ENCODE measurements at regions not wholly inside any gene's neighbourhood (a gene's known extent, or its start where the extent isn't known, plus 50 kb on each side); places are given as distances from the start of the nearest gene placed in this dataset.
"Not testable (repeated sequence)": the region's sequence is repeated elsewhere in the genome, so short reads cannot be mapped to it uniquely, and the experiment has no call there.

DNA sequence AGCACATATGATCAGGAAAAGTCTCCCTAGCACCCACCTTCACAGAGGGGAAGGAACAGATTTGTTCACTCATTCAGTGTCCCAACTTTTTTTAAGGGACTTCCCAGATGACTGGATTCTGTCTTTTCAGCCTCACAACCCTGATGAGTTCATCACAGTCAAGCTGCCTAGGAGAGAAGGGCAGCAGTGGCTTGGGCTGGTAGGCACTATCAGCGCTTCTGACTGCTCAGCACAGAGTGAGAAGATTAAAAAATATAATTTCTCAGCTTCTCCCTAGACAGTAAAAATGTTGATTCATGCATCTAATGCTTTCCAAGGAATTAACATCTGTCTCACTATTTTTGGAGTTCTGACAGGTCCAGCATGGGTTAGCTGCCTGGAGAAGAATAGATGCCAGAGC, 328.2 kb downstream of the DTHD1 start:
- no peak for DNase-seq

DNA sequence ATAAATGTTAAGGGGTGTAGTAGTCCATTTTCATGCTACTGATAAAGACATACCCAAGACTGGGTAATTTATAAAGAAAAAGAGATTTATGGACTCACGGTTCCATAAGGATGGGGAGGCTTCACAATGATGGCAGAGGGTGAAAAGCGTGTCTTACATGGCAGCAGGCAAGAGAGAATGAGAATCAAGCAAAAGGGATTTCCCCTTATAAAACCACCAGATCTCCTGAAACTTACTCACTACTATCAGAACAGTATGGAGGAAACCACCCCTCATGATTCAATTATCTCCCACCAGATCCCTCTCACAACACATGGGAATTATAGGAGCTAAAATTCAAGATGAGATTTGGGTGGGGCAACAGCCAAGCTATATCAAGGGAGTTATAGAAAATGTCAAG, 329.2 kb downstream of the DTHD1 start:
- DNase-seq = no peak

DNA sequence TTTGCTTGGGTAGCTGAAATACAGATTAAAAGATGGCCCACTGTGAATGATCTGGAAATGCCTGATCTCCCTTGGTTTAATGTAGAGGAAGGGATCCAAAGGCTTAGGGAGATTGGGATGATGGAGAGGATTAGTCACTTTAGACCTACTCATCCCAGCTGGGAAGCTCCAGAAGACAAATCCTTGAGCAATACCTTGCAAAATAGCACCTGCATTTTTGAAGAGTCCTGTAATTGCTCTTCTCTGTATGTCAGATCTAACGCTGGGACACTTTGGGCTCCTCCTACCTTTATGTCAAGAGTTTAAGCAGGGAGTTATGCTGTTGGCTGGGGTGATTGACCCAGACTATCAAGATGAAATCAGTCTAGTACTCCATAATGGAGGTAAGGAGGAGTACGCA, 331.7 kb downstream of the DTHD1 start:
- not testable (repeated sequence) for DNase-seq

DNA sequence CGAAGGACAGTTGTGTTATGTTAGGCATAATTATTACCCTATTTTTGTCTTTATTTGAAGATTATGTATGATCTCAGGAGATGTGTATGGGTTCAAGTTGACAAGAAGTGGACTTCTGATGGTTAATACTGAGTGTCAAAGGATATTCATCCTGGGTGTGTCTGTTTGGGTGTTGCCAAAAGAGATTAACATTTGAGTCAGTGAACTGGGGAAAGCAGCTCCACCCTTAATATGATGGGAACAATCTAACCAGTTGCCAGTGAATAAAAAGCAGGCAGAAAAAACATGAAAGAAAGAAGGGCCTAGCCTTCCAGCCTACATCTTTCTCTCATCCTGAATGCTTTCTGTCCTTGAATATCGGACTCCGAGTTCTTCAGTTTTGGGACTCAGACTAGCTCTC, 332.6 kb downstream of the DTHD1 start:
- DNase-seq = no peak

DNA sequence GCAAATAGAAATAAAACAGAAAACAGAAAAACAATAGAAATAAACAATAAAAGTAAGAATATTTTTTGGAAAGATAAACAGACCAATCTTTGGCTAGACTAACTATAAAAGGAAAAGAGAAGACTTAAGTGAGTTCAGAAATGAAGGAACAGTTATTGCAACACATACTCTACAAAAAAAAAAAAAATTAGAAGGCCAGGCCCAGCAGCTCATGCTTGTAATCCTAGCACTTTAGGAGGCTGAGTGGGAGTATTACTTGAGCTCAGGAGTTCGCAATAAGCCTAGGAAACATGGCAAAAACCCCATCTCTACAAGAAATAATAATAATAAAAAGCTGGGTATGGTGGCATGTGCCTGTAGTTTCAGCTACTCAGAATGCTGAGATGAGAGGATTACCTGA, 336.7 kb downstream of the DTHD1 start:
- DNase-seq = no peak

DNA sequence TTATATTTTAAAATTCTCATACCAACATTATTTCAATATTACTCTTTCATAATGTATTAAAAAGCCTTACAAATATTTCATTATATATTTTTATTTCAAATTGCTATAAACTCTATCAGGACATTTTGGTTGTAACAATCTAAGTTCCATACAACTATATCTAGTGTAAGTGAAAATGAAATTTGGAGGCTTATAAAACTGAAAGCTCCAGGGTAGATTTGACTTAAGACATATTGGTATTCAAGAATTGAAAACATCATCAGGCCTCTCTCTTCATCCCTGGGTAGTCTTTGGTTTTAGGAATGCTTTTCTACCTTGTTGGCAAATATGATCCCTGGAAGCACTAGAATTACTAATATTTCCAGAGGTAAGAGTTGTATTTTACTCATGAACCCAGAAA, 342.6 kb downstream of the DTHD1 start:
- no peak for DNase-seq

DNA sequence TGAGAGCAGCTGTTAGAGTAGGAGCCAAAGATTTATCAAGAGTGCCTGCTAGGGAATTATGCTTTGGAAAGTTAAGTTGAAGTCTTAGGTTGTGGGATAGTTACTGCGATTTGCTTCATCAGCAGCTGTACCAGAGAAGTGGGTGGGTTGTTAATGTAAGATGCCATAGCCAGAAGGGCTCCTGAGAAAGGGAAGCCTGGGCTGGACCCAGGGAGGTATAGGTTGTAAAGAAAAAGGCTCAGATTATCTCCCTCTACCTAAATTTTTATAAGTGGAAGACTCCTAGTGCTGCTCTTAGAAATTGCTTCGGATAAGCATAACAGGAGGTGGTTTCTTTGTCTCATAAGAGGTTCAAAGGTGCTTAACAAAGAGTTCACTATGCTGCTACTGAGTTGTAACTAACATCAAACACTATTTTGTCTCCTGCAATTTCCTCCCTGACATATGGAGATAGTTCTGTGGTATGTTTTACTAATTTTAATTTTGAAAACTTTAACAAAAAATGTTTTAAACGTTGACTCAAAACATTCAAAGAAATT, 356.9 kb downstream of the DTHD1 start:
- DNase-seq = no peak

DNA sequence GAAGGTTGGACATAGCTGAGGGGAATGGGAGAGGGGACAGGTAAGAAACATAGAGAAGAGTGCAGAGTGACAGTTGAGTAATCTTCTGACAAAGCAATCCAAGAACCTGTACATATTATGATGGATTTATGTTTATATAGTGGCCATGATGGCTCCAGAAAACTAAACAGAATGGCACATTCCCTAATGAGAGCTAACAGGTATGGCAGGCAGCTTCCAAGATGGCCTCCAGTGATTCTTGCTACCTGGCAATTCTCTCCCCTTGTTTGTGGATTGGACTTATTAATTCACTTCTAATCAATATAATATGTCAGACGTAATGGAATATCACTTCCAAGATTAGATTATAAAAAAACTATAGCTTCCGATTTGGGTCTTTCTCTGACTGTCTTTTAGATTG, 359.5 kb downstream of the DTHD1 start:
- no peak for DNase-seq

DNA sequence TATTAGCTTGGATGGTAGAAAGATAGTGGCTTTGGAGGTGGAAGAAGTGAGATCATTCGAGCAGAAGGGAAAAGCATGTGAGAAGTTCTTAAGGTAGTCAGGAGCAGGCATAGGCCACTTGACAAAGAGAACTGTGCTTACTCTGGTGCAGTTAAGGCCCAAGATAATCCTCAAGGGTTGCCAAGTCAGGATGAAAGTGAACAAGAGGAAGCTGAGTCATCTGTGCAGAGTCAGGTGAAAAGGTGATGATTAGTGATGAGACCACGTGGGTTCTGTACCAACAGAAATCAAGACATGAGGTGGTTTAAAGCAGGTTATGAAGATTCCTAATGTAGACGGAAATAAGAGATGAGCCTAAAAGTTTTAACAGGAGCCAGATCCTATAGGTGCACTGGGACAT, 369.8 kb downstream of the DTHD1 start:
- no peak for DNase-seq

DNA sequence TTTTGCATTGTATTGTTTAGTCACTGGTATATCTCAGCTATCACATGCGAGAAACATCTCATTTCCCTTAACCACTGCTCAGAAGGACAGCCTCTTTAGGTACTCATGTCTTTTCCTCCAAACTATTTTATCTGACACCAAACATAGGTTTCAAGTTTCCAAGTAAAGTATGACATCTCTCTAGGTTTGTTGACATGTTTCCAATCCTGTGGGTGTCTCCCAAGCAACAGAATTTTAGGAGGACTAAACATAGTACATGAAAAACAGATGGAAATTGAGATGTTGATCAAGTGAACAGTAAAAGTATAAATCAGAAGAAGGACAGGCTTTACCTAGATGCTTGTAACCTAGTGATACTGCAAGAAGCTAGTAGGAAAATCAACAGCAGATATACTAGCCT, 371.4 kb downstream of the DTHD1 start:
- DNase-seq = no peak

DNA sequence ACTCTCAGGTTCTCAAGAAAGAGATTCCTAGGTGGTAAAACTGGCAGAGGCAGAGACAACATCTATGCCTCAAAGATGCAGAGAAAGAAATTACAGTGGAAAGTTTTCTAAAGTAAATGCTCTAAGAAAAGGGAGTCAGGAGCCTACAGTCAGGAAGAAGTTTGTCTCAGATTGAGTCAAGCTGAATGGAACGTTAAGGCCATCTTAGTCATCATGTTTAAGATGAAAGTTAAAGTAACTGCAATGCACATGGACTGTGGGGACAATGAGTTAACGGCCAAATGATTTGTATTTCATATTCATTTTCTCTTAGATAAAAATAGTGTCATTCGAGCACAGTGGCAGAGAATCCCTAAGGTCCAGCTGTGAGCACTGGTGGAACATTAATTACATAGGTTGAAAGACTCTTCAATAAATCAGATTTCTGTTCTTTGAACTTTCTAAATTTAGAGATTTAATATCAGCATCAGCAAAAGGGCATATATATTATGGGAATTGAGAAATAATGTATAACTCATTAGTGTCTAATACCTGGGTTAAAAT, 384.6 kb downstream of the DTHD1 start:
- DNase-seq = no peak

DNA sequence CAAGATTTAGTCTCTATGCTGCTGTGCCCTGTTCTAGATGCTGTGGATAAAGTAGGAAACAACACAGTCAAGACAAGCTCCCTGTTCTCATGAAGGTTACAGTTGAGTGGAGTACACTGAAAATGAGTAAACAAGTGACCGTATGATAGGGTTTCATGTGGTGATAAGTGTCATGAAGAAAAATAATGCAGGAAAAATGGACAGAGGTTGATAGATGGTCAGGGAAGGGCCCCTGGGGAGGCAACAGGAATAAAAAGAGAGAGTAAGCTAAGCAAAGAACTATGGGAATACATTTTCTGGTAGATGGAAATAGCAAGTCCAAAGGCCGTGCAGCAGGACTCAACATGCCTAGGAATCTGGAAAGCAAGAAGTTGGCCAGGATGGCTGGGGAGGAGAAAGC, 394.0 kb downstream of the DTHD1 start:
- DNase-seq = no peak

DNA sequence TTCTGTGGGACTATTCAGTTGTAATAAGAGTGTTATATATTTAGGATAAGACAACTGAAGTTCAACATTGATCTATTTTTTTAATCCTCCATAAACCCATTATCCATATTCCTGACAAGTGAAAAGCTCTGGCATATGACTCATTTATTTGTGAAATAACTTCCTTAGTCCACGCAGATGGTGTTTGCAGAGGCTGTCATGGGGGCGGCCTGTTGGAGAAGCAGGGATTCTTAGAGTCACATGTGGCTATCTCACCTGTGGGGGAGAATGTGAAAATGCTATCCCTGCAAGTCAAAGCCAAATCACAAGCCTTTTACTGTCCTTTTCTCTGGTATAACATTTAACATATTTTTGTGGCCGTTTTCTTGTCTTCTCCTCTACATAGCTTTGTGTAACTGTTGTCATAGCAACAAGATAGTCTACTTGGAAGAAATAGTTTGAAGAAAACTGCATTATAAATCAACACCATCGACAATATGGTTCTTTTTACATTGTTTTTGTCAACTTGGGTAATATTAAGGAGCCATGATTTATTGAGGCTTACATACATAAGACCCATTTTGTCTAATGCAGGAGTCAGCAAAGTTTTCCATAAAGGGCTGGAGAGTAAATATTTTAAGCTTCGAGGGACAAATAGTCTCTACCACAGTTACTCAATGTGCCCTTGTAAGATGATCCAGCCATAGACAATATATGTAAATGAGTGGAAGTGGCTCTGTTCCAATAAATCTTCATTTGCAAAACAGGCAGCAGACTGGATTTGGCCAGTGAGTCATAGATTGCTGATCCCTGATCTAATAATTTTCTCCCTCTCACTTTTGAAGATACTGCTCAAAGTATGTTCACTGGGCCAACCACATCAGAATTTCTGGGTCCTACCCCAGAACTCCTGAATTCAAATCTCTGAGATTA, 395.0 kb downstream of the DTHD1 start:
- no peak for DNase-seq

DNA sequence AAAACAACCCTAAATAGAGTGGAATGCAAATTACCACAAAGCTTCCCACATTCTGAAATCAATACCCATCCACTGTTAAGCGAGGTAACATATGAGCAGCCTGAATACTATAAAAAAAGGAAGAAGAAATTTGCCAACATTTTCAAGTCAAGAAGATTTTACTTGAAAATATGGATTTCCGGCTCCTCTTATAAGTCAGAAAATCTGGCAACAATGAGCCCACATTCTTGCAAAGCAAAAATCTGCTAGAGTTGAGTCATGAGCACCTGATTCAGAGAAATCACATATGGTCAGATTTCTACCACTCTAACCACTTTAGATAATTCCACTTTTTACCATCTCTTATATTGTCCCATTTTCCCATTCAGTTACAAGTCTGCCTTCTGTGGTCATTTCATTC, 395.7 kb downstream of the DTHD1 start:
- no peak for DNase-seq

DNA sequence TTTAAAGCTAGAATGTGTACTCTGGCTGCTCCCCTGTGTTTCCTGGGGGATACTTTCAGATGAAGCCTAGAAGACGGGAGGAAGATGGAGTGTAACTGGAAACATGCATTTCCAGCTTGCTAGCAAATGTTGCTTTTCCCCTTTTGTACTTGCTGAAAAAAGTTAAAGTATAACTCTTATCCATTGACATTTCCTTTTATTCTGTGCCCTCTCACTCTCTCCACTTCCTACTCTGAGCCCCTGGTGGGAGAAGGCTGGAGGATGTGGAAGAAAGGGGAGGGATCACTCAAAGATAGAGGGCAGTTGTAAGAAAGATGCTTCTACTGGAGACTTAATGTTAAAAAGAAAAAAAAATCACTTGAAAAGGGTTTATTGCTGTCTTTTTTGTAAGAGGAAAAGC, 396.5 kb downstream of the DTHD1 start:
- no peak for DNase-seq

DNA sequence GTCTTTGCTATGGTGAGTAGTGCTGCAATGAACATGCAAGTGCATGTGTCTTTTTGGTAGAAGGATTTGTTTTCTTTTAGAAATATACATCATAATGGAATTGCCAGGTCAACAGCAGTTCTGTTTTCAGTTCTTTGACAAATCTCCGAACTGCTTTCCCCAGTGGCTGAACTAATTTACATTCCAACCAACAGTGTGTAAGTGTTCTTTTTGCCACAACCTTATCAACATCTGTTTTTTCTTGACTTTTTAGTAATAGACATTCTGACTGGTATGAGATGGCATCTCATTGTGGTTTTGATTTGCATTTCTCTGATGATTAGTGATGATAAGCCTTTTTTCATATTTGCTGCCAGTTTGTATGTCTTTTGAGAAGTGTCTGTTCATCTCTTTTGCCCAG, 406.3 kb downstream of the DTHD1 start:
- DNase-seq = no peak

DNA sequence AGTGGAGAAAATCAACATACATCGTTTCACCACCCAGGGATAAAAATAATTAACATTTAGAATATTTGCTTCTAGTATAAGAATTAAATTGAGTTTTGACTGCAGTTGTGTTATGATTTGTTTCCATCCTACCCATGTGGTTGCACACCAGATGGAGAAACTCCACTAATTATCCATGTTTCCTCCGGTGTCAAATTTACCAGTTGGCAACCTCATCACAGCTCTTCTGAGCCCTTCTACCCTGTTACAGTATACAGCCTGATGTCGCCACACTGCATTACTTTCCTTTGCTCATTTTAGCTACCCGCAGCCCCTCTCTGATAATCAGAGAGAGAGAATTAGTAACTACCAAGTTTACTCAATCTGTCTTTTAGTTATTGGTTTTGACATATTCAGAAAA, 411.2 kb downstream of the DTHD1 start:
- DNase-seq = no peak

DNA sequence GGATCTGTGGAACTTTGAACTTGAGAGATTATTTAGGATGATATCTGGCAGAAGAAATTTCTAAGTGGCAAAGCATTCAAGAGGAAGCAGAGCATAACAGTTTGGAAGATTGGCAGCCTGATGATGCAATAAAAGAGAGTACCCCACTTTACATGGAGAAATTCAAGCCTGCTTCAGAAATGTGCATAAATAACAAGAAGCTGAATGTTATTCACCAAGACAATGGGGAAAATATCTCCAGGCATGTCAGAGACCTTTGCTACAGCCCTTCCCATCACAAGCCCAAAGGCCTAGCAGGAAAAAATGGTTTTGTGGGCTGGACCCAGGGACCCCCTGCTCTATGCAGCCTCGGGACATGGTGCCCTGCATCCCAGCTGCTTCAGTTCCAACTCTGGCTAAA, 420.8 kb downstream of the DTHD1 start:
- no peak for DNase-seq

DNA sequence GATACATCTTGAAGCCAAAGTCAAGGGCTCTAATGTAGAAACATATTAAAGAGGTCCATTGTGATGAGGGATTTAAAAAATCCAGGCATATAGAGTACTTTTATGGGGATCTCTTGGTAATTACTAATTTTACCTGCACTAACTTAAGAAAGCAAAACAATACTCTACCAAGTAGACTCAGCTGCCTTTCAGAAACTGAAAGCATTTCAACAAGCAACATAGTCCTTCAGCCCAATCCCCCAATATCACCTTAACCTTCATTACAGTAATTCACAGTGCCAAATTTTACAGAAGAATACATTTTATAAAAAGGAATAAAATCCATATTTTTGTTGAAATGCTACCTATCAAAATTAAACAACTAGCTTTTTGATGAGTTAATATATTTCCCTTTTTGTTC, 422.9 kb downstream of the DTHD1 start:
- no peak for DNase-seq

DNA sequence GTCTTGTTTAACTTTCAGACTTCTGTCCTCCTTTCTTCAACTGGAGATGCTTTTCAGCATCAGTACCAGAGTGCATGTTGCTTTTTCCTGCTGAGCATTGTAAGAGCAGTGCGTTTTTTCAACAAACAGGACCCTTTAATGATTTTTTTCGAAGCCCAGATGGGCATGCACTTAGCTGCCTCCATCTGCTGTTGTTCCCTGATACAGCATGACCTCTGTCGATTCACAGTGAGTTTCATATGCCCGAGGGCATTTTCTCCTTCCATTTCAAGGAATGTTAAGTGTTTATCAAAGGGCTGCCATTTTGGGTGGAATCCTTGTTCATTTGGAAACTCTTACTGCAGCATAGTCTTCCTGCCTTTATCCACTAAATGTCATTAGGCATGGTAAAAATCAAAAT, 428.6 kb downstream of the DTHD1 start:
- no peak for DNase-seq

DNA sequence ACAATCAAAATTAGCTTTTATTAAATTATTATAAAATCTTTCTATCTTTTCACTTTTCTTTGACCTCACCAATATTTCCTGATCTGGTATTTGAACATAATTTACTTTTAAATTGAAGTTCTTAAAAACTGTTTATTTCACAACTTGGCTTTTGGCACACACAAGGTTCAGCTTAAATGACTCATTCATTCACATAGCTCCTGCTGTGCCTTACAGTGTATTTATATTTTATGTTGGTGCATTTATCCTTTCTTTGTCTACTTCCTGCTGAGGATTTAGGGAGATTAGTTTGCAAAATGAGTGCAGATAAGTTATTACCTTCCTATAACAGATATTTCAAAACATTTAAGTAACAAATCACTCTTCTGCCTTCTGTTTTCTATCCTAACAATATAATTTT, 430.6 kb downstream of the DTHD1 start:
- no peak for DNase-seq

DNA sequence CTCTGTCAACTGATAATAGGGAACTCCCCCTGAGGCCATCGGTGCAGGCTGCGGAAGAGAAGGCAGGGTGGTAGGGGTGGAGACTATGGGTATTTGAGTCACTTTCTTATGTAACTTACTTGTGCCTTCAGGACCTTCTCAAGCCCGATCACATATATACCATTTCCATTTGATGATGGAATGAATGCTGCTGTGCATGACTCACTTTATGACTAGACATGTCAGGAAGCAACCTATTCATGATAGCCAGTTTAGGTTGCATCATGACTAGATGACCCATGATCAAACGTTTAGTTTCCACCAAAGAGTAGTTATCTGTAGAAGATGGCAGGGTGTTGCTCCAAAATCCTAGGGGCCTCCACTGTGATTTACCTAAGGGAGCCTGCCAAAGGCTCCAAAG, 435.5 kb downstream of the DTHD1 start:
- DNase-seq = no peak

DNA sequence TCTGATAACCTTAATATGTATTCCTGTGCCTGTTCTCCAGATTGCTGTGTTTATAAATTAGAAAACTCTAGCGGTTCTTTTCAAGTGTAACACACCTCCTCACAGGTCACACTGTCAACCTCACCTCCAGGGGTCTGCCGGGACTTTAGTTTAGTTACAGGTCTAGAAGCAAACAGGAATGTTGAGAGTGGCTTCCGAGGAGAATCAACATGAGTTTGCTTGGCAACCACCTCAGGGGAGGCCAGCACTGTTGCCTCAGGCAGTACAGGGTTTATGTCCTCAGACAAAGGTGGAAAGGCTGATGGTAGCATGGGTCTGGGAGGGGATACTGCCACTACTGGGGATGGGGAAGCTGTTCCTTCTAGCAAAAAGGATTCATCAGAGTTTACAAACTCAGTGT, 438.0 kb downstream of the DTHD1 start:
- DNase-seq = no peak

DNA sequence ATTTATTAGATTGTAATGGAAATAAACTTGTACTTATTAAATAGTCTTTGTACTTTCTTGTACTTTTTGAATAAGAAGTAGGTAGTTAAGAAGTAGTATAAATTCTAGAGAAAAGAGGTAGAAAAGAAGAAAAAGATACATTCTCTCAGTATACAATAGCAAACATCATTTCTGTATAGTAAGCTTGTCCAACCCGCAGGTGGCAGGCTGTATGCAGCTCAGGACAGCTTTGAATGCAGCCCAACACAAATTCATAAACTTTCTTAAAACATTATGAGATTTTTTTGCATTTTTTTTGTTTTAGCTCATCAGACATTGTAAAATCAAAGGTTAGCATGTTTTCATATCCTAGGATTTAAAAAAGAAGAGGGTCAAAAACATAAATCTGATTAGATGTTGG, 441.6 kb downstream of the DTHD1 start:
- no peak for DNase-seq

DNA sequence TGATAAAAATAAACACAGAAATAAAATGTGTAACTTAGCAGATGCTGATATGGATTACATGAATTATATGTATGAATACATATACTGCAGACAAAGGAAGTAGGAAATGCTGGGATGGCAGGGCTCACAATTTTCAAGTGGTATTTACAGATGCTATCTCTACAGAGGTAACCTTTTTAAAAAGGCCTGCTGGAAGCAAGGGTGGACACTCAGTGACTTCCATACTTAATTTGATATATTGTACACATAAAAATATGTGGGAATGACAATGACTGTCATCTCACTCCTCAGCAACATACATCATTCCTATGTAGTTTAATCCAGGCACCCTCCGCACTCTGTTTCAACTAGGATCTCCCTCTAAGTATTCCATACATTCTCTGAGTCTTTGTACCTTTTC, 452.9 kb downstream of the DTHD1 start:
- no peak for DNase-seq
